ENCODE measurements at regions not wholly inside any gene's neighbourhood (a gene's known extent, or its start where the extent isn't known, plus 50 kb on each side); places are given as distances from the start of the nearest gene placed in this dataset.

- DNase-seq, result no peak
Observed at GRCh38 chr10:29857843-29858701, 201.3 kb downstream of the JCAD start.

GRCh38 chr10:29856295-29856694 is 203.1 kb downstream of the JCAD start:
- no peak for DNase-seq

GRCh38 chr10:29853913-29854312 is 205.5 kb downstream of the JCAD start:
- no peak for DNase-seq

GRCh38 chr10:29851241-29851640 is 208.1 kb downstream of the JCAD start:
- DNase-seq, result no peak

GRCh38 chr10:29850371-29850770 is 209.0 kb downstream of the JCAD start:
- DNase-seq, result no peak

GRCh38 chr10:29849886-29850285 is 209.5 kb downstream of the JCAD start:
- DNase-seq, result no peak

- DNase-seq, result peak; percentile 53
Observed at GRCh38 chr10:29849126-29849833, 210.1 kb downstream of the JCAD start.

GRCh38 chr10:29846881-29847280 is 212.1 kb upstream of the SVIL start:
- DNase-seq, result no peak

- no peak for DNase-seq
Observed at GRCh38 chr10:29845166-29845565, 210.4 kb upstream of the SVIL start.

GRCh38 chr10:29843143-29843542 is 208.4 kb upstream of the SVIL start:
- no peak for DNase-seq

- DNase-seq, result peak; percentile 68
Observed at GRCh38 chr10:29841724-29842649, 207.2 kb upstream of the SVIL start.

GRCh38 chr10:29840516-29841276 is 205.9 kb upstream of the SVIL start:
- no peak for DNase-seq

- no peak for DNase-seq
Observed at GRCh38 chr10:29839826-29840515, 205.2 kb upstream of the SVIL start.

- no peak for DNase-seq
Observed at GRCh38 chr10:29838539-29838938, 203.8 kb upstream of the SVIL start.

GRCh38 chr10:29837586-29837985 is 202.8 kb upstream of the SVIL start:
- no peak for DNase-seq

GRCh38 chr10:29836396-29836795 is 201.6 kb upstream of the SVIL start:
- DNase-seq, result no peak

GRCh38 chr10:29835055-29835454 is 200.3 kb upstream of the SVIL start:
- DNase-seq, result no peak

- peak; percentile 36 for DNase-seq
Observed at GRCh38 chr10:29830531-29831512, 196.1 kb upstream of the SVIL start.

- no peak for DNase-seq
Observed at GRCh38 chr10:29829776-29830175, 195.0 kb upstream of the SVIL start.

- no peak for DNase-seq
Observed at GRCh38 chr10:29828956-29829355, 194.2 kb upstream of the SVIL start.
